Hepatocyte (in vitro differentiated cells): ENCODE measurements at regions not wholly inside any gene's neighbourhood (a gene's known extent, or its start where the extent isn't known, plus 50 kb on each side); places are given as distances from the start of the nearest gene placed in this dataset.

Experiments used
- DNase-seq: peaks from one replicate; pipeline ENCODE4 v3.0.0-alpha.2; 2016; ENCODE audit warnings: low spot score
- H2AFZ ChIP-seq: fragments of 200-600 bp; sonication (generic); 2 replicates; pipeline ENCODE4 v1.6.0; 2016; ENCODE audit warnings: antibody characterized with exemption, mild to moderate bottlenecking
- H3K27ac ChIP-seq: fragments of 200-600 bp; sonication (generic); 2 replicates; pipeline ENCODE4 v1.5.1; 2016; ENCODE audit warnings: mild to moderate bottlenecking
- H3K27me3 ChIP-seq: fragments of 200-600 bp; sonication (generic); 2 replicates; pipeline ENCODE4 v1.6.1; 2016
- H3K36me3 ChIP-seq: fragments of 200-600 bp; sonication (generic); replicated peaks from 2 replicates; pipeline ENCODE4 v1.5.1; 2016; ENCODE audit warnings: low read depth; ENCODE audit not compliant: insufficient read depth
- H3K4me1 ChIP-seq: fragments of 200-600 bp; sonication (generic); 2 replicates; pipeline ENCODE4 v1.5.1; 2016; ENCODE audit warnings: mild to moderate bottlenecking, moderate library complexity; ENCODE audit not compliant: insufficient read depth
- H3K4me2 ChIP-seq: fragments of 200-600 bp; sonication (generic); 2 replicates; pipeline ENCODE4 v1.6.0; 2016
- H3K4me3 ChIP-seq: fragments of 200-600 bp; sonication (generic); 2 replicates; pipeline ENCODE4 v1.5.1; 2016; ENCODE audit warnings: mild to moderate bottlenecking
- H3K79me2 ChIP-seq: fragments of 200-600 bp; sonication (generic); 2 replicates; pipeline ENCODE4 v1.6.0; 2017; ENCODE audit warnings: mild to moderate bottlenecking
- H3K9me2 ChIP-seq: fragments of 200-600 bp; sonication (generic); replicated peaks from 2 replicates; pipeline ENCODE4 v1.6.0; 2017; ENCODE audit warnings: mild to moderate bottlenecking; ENCODE audit not compliant: insufficient read depth
- H3K9me3 ChIP-seq: fragments of 200-600 bp; sonication (generic); 2 replicates; pipeline ENCODE4 v1.5.1; 2016; ENCODE audit warnings: low read depth, mild to moderate bottlenecking
- H4K20me1 ChIP-seq: fragments of 200-600 bp; sonication (generic); 2 replicates; pipeline ENCODE4 v1.6.0; 2016; ENCODE audit warnings: mild to moderate bottlenecking; ENCODE audit not compliant: insufficient read depth, poor library complexity, severe bottlenecking
- CTCF ChIP-seq: fragments of 200-600 bp; sonication (generic); IDR thresholded peaks from 2 replicates; pipeline ENCODE4 v1.5.1; 2016; ENCODE audit warnings: antibody characterized with exemption, mild to moderate bottlenecking; ENCODE audit not compliant: poor library complexity
- EZH2 ChIP-seq: fragments of 200-600 bp; sonication (generic); IDR thresholded peaks from 2 replicates; pipeline ENCODE4 v1.6.1; 2016; ENCODE audit warnings: antibody characterized with exemption, mild to moderate bottlenecking, borderline replicate concordance
- EZH2phosphoT487 ChIP-seq: fragments of 200-600 bp; sonication (generic); IDR thresholded peaks from one replicate; pipeline ENCODE4 v1.6.1; 2018; ENCODE audit warnings: antibody characterized with exemption, mild to moderate bottlenecking, low read depth, moderate library complexity; ENCODE audit not compliant: unreplicated experiment, severe bottlenecking
- WGBS: methylation state at CpG from one replicate; pipeline ENCODE4 v1.1.6; 2016; ENCODE audit warnings: low lambda C conversion rate; ENCODE audit errors: missing lambda C conversion rate; 5-methylcytosine and 5-hydroxymethylcytosine counted together

GRCh38 chr1:199301472-199302217 lies 662.8 kb downstream of the PTPRC start:
- Histone ChIP-seq H2AFZ (no peak overlapping the region), H3K4me2 (no peak overlapping the region), H3K9me3 (no peaks in the 10 kb centered on the region), H3K79me2 (no peaks in the 10 kb centered on the region), H3K9me2 (no peaks in the 10 kb centered on the region), H4K20me1 (no peaks in the 10 kb centered on the region), H3K27ac (no peak overlapping the region), H3K27me3 (no peaks in the 10 kb centered on the region), H3K4me3 (no peak overlapping the region), H3K36me3 (no peaks in the 10 kb centered on the region), H3K4me1 (peaks cover 10% of the 10 kb centered on the region)
- DNase-seq, result no peak
- TF ChIP-seq EZH2 (no peak), CTCF (no peak), EZH2phosphoT487 (no peak)

GRCh38 chr1:199302554-199302953 lies 663.7 kb downstream of the PTPRC start:
- TF ChIP-seq CTCF (no peak), EZH2 (no peak), EZH2phosphoT487 (no peak)
- no peaks in the 10 kb centered on the region for H3K9me3 ChIP-seq
- no peaks in the 10 kb centered on the region for H3K27me3 ChIP-seq
- no peak overlapping the region for H3K4me2 ChIP-seq
- H3K36me3 ChIP-seq, result no peaks in the 10 kb centered on the region
- H3K4me1 ChIP-seq, result peaks cover 10% of the 10 kb centered on the region
- no peaks in the 10 kb centered on the region for H4K20me1 ChIP-seq
- no peak overlapping the region for H3K27ac ChIP-seq
- H2AFZ ChIP-seq, result no peak overlapping the region
- DNase-seq, result no peak
- no peaks in the 10 kb centered on the region for H3K79me2 ChIP-seq
- H3K4me3 ChIP-seq, result no peak overlapping the region
- no peaks in the 10 kb centered on the region for H3K9me2 ChIP-seq

DNA sequence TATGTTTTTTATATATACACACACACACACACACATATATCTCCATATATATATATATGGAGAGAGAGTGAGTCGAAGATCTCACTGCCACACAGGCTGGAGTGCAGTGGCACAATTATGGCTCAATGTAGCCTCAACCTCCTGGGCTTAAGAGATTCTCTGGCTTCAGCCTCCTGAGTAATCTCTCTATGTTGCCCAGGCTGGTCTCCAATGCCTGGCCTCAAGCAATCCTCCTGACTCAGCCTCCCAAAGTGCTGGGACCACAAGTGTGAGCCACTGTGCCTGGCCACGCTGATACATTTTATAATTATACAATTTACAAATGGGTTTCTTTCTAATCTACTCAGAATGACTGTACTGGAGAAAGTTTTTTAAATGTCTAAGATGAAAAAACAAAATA lies 664.2 kb downstream of the PTPRC start:
- DNase-seq, result no peak
- WGBS, result 95% methylated on average over 2 of the region's 2 CpGs
- no peaks in the 10 kb centered on the region for H4K20me1 ChIP-seq
- no peaks in the 10 kb centered on the region for H3K36me3 ChIP-seq
- no peak overlapping the region for H2AFZ ChIP-seq
- no peaks in the 10 kb centered on the region for H3K9me2 ChIP-seq
- H3K27me3 ChIP-seq, result no peaks in the 10 kb centered on the region
- no peak overlapping the region for H3K4me2 ChIP-seq
- H3K4me3 ChIP-seq, result no peak overlapping the region
- H3K27ac ChIP-seq, result no peak overlapping the region
- no peaks in the 10 kb centered on the region for H3K9me3 ChIP-seq
- peaks cover 10% of the 10 kb centered on the region for H3K4me1 ChIP-seq
- H3K79me2 ChIP-seq, result no peaks in the 10 kb centered on the region
- no peak for TF ChIP-seq EZH2
- no peak for TF ChIP-seq CTCF
- TF ChIP-seq EZH2phosphoT487, result no peak

DNA sequence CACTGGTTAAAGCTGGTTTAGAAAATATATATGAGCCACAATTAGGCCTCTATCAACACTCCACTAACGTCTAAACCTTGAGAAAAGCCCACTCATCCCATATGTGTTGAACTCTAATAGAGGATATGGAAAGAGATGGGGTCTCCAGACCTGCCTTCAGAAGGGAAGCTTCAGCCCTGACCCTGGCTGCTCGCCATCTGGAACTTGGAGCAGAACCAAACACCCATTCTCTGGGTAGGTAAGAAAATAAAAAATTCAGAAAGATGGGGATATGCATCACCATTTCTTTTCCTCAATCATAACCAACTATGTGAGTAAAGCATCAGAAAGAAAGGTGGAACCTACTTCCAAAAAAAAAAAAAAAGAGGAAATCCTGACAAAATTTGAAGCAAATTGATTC lies 666.2 kb downstream of the PTPRC start:
- Histone ChIP-seq H3K27me3 (no peaks in the 10 kb centered on the region), H3K4me1 (peaks cover 5% of the 10 kb centered on the region), H3K9me3 (no peaks in the 10 kb centered on the region), H3K36me3 (no peaks in the 10 kb centered on the region), H3K79me2 (no peaks in the 10 kb centered on the region), H3K27ac (no peak overlapping the region), H3K4me3 (no peak overlapping the region), H2AFZ (no peak overlapping the region), H3K4me2 (no peak overlapping the region), H3K9me2 (no peaks in the 10 kb centered on the region), H4K20me1 (no peaks in the 10 kb centered on the region)
- DNase-seq, result no peak
- no peak for TF ChIP-seq EZH2
- TF ChIP-seq EZH2phosphoT487, result no peak
- TF ChIP-seq CTCF, result no peak
- 89% methylated on average over 2 of the region's 2 CpGs for WGBS
